Esophagus squamous epithelium (tissue), 4 donors: ENCODE measurements at regions not wholly inside any gene's neighbourhood (a gene's known extent, or its start where the extent isn't known, plus 50 kb on each side); places are given as distances from the start of the nearest gene placed in this dataset.

Experiments
- POLR2A ChIP-seq, 4 donors: fragments of 450-650 bp; IDR thresholded peaks; one replicate each; pipeline ENCODE4 v1.6.1; 2017; ENCODE audit warnings: antibody characterized with exemption in 4 of 4, mild to moderate bottlenecking in 4 of 4, moderate library complexity in 3 of 4
- TF ChIP-seq, protein P1 (sequence below), 6 experiments: fragments of 450-650 bp in 4 of 6; fragments of 200-600 bp in 2 of 6; sonication (generic) in 2 of 6; IDR thresholded peaks; one replicate each; pipeline ENCODE4 v1.5.1; 2016 to 2019; ENCODE audit warnings: antibody characterized with exemption in 6 of 6, mild to moderate bottlenecking in 4 of 6, moderate library complexity in 4 of 6

DNA sequence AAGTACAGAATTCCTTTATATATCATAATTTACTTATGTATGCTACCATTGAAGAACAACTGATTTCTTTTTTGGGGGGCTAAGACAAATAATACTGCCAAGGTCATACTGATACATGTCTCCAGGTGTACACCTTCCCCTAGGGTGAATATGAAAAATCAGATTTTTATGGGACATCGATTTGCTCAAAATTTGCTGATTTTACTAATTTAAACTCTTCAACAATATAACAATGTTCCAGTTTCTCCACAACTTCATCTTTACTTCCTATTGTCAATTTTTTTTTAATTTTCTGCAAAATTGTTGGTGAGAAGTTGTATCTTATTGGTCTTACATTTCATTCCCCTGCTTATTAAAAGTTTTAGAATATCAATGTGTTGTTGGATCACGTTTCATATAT lies 495.4 kb upstream of the MANEA start:
- TF ChIP-seq POLR2A (IDR thresholded peaks at IDR 0.05) = no peak
- TF ChIP-seq, protein P1, sequence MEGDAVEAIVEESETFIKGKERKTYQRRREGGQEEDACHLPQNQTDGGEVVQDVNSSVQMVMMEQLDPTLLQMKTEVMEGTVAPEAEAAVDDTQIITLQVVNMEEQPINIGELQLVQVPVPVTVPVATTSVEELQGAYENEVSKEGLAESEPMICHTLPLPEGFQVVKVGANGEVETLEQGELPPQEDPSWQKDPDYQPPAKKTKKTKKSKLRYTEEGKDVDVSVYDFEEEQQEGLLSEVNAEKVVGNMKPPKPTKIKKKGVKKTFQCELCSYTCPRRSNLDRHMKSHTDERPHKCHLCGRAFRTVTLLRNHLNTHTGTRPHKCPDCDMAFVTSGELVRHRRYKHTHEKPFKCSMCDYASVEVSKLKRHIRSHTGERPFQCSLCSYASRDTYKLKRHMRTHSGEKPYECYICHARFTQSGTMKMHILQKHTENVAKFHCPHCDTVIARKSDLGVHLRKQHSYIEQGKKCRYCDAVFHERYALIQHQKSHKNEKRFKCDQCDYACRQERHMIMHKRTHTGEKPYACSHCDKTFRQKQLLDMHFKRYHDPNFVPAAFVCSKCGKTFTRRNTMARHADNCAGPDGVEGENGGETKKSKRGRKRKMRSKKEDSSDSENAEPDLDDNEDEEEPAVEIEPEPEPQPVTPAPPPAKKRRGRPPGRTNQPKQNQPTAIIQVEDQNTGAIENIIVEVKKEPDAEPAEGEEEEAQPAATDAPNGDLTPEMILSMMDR (IDR thresholded peaks at IDR 0.05) = no peak
